CD4-positive, alpha-beta T cell treated with Interleukin-6 for 4 hours (primary cell): ENCODE measurements at regions not wholly inside any gene's neighbourhood (a gene's known extent, or its start where the extent isn't known, plus 50 kb on each side); places are given as distances from the start of the nearest gene placed in this dataset.
"Not testable (repeated sequence)": the region's sequence is repeated elsewhere in the genome, so short reads cannot be mapped to it uniquely, and the experiment has no call there.

ENCODE experiments used
- DNase-seq: peaks from one replicate; pipeline ENCODE4 v3.0.0-alpha.2; 2020; ENCODE audit warnings: mixed read lengths

GRCh38 chr15:39499042-39499441 is 81.8 kb upstream of the THBS1 start:
- no peak for DNase-seq

- no peak for DNase-seq
Measured at GRCh38 chr15:39499681-39500080, 81.2 kb upstream of the THBS1 start.

DNA sequence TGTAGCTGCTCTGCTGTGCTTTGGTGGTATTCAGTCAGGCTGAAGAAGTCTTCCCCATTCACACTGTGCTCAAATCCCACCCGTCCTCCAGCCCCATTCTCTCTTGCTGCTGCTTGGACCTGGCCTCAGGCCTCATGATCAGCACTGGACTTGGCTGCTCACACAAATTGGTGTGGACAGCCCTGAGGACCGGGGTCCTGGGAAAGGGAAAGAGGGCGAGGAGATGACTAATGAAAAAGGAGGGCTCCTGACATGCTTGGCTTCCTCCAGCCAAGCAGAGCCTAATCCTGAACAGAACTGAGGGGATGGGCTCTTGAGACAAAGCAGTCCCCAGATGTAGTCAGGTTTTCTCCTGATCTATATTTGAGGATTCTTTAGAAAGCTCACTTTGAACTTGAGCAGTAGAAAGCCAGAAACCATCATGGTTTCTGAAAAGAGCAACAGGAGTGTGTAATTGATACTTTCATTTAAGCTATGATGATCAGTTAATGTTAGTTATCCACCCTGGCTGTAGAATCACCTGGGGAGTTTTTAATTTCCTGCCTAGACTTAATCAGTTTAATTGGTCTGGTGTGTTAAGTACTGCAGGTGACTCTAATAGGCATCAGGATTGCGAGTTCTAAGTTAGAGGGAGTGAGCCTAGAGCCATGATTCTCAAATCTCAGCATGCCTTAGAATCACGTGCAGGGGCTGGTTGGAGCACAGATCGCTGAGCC is 79.4 kb upstream of the THBS1 start:
- DNase-seq: no peak

DNA sequence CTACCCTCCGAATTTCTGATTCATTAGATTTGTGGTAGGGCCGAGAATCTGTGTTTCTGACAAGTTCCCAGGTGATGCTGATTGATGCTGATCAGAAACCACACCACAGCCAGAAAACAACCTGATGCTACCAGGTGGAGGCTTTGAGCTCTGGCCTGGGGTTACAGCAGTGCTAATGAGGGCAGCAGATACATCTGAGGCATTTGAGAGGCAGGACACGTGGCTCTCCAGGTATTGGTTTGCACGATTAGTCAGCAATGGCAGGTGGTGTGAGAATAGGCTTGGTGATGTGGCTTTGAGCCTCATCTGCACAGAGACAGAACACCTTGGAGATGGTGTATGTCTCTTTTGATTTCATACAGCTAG is 78.8 kb upstream of the THBS1 start:
- DNase-seq: no peak

- DNase-seq: no peak
Measured at GRCh38 chr15:39502611-39503195, 78.2 kb upstream of the THBS1 start.

- no peak for DNase-seq
Measured at GRCh38 chr15:39503526-39503925, 77.4 kb upstream of the THBS1 start.

DNA sequence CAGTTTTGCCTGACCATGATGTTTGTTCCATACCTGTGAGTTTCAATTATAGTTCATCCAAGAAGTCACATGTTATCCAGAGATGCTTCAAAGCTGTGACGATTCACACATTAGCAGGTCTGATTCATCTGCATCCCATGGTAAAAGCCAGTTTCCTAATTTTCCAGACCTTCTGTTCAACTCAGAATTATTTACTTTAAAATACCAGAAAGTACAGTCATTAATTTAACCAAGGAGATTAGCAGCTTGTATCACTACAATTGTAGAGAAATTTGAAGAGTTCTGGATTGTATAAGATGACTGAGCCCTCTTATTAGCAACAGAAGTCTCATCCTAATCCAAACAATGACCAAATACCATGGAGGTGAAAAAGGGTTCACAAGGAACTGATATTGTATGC is 76.1 kb upstream of the THBS1 start:
- DNase-seq: no peak

DNA sequence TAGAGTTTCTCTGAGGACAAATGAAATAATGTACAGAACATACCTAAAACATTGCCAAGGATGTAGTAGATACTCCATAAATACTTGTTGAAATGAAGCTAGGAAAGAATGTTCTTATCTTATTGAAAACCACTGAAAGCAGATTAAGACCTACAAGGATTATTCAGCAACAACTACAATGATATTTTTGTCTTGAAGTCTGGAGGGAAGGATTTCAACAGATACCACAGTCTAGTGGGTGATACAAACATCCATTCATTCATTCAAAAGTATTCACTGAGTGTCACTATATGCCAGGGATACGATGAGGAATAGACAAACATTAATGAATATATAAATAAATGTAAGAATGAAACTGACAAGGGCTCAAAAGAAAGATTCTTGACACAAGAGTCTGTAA is 74.7 kb upstream of the THBS1 start:
- no peak for DNase-seq

- DNase-seq: no peak
Measured at GRCh38 chr15:39508536-39508935, 72.3 kb upstream of the THBS1 start.

DNA sequence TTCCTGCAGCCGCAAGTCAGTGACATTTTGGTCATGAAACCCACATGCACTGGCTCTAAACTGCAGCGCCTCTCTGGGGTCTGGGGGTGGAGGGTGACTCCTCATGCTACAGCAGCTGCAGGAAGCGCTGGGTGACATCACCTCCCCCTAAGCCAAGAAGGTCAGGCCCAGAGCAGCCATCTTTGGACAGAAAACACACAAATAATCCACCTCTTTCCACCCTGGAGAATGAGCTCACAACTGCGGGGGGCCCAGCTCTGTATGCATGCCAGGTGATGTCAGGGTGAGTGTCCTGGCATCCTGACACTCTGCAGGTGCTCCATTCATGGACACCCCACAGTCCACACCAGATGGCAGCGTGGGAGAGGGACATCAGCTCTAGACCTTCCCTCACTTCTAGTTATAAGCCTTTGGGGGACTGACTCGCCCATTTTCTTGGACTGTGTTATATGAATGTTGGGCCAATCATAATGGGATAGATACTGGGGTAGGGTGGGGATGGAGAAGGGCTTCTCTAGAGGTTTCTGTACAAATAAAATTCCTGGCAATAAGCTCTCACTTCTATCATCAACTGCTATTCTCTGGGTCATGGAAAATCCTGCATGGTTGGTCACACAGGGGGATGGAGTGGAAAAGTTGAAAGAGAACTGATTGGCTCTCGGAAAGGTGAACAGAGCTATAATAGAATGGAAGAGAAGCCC is 70.7 kb upstream of the THBS1 start:
- DNase-seq: no peak

GRCh38 chr15:39511000-39511915 is 69.6 kb upstream of the THBS1 start:
- DNase-seq: no peak

DNA sequence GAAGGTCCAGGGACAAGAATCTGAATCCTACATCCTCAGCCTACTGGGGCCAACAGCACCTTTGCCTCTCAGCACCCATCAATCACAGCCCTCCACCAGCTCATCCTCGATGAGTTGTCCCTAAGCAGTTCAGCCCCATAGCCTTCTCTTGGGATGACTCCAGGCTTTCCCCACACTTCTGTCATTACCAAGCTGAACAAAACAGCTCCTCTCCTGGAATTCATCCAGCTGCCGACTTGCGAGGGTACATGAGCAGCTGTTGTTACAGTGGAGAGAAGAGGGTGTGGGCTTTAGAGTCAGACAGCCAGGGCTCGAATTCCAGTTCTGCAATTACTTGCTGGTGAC is 69.0 kb upstream of the THBS1 start:
- no peak for DNase-seq

DNA sequence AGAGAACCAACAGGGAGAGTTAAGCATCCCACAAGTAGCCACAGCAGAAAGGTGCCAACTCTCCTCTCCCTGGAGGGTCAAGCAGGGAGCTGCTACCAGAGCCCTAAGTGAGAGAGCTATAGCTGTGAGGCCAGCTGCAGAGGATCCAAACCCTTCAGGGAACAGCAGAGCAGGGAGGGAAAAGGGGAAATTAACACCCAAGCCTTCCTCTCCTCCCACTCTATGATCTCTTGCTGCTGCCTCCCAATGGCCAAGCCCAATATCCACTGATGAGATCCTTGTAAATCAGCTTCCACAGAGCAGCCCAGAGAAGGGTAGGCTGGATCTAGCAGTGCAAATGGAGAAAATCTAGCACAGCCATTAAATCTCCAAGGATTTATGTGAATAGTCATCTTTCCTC is 68.2 kb upstream of the THBS1 start:
- no peak for DNase-seq

- no peak for DNase-seq
Measured at GRCh38 chr15:39513936-39514335, 66.9 kb upstream of the THBS1 start.

DNA sequence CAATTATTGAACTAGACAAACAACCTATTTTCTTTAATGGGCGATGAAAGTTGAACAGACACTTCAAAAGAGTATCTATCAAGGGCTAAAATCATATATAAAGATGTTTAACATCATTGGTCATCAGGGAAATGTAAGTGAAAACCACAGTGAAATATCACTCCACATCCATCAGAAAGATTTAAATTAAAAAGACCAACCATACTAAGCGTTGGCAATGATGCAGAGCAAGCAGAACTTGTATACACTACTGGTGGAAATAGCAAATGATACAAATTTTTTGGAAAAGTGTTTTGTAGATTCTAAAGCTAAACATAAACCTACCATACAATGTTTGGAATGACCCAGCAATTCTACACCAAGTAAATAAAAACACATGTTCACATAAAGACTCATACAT is 65.9 kb upstream of the THBS1 start:
- no peak for DNase-seq

DNA sequence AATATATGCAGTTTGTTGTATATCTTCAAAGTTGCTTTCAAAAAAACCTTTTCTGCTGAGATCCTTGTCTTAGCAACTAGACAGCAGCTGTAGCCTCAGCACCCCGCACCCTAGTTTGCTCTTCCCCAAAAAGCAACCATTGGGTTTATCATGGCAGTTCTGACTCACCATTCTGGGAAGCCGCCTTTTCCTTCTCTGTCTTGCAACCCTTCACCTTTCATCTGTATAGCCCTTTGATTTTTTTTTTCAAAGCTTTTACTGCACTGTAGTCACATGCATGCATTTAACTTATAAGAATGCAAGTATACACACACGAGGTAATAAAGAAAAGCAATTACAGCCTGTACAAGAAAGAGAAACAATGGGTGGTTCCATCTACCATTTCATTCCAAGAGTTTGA is 65.1 kb upstream of the THBS1 start:
- no peak for DNase-seq

- no peak for DNase-seq
Measured at GRCh38 chr15:39517122-39517855, 63.6 kb upstream of the THBS1 start.

- DNase-seq: not testable (repeated sequence)
Measured at GRCh38 chr15:39523968-39524367, 56.9 kb upstream of the THBS1 start.

DNA sequence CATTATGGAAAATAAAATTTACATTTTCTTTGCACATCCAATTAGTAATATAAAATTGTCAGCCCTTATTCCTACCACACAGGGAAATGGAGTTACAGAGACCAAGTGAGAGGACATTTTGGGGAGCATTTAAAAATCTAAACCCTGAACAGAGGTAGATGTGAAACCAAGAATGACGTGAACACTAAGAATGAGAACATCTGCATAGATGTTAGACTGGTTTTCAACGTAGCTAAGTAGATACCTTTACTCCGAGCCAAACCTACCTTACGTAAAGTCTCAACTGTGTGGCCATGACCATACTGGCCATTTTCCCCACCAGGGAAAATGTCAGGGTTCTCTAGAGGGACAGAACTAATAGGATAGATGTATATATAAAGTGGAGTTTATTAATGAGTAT is 51.4 kb upstream of the THBS1 start:
- DNase-seq: no peak

GRCh38 chr15:39530480-39531342 is 50.2 kb upstream of the THBS1 start:
- no peak for DNase-seq
